ENCODE measurements at regions not wholly inside any gene's neighbourhood (a gene's known extent, or its start where the extent isn't known, plus 50 kb on each side); places are given as distances from the start of the nearest gene placed in this dataset.
"Not testable (repeated sequence)": the region's sequence is repeated elsewhere in the genome, so short reads cannot be mapped to it uniquely, and the experiment has no call there.

- no peak for DNase-seq
These were observed 694.3 kb downstream of the BRINP1 start for GRCh38 chr9:118674942-118675341.

DNA sequence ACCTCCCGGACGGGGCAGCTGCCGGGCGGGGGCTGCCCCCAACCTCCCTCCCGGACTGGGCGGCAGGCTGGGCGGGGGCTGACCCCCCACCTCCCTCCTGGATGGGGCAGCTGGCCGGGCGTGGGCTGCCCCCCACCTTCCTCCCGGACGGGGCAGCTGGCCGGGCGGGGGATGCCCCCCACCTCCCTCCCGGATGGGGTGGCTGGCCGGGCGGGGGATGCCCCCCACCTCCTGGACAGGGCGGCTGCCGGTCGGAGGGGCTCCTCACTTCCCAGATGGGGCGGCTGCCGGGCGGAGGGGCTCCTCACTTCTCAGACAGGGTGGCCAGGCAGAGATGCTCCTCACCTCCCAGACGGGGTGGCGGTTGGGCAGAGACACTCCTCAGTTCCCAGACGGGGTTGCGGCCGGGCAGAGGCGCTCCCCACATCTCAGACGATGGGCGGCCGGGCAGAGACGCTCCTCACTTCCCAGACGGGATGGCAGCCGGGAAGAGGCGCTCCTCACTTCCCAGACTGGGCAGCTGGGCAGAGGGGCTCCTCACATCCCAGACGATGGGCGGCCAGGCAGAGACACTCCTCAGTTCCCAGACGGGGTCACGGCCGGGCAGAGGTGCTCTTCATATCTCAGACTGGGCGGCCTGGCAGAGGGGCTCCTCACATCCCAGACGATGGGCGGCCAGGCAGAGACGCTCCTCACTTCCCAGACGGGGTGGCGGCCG is 691.1 kb downstream of the BRINP1 start:
- not testable (repeated sequence) for DNase-seq

GRCh38 chr9:118686959-118687358 is 682.3 kb downstream of the BRINP1 start:
- DNase-seq = no peak

DNA sequence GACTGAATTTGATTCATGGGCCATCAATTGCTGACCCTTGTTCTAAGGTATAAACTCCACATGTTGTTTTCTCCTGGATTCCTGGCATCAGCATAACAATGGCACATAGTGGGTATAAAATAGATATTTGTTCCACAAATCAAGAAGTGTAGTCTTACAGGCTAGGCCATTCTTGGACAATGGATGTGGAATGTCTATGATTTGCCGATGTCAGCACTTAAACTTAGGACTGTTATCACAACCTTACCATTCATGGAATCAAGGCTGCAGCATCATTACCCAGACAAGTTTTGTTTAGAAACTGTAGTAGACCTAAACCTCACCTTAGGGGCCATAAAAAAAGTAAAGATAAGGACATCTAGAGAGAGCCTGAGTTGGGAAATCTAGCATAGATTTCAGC is 680.0 kb downstream of the BRINP1 start:
- no peak for DNase-seq

DNA sequence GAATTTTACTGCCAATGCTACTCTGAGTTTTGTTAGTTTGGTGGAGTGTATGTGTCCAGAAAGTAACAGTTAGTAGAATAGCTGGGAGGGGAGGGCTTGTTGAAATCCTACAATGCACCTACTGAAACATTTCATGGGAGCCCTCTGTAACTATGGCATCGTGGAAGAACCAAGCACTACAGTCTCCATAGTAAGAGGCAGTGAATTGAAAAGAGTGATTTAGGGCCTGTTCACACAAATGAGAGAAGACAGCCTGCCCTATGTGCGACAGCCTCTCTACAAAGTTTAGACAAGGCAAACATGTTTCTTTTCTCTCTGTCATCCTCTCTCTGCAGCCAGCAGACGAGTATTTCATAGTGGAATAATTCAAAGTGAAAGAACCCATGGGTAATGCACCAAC is 676.6 kb downstream of the BRINP1 start:
- DNase-seq = no peak

DNA sequence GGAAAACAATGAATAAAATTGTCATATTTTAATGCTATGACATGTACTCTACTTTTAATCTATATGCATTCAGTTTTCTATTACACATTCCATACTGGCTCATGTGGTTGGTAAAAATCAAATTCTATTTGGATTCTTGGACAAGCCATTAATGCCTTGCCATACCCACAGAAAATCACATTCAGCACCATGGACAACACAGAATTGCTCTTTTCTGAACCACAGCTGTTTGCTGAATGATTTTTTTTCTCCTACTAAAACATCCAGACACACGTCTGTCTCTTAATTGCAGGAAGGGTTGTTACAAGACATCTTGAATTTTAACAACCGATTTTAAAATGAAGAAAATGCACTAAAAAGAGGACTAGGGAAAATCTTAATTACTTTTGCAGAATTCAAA is 675.6 kb downstream of the BRINP1 start:
- no peak for DNase-seq

DNA sequence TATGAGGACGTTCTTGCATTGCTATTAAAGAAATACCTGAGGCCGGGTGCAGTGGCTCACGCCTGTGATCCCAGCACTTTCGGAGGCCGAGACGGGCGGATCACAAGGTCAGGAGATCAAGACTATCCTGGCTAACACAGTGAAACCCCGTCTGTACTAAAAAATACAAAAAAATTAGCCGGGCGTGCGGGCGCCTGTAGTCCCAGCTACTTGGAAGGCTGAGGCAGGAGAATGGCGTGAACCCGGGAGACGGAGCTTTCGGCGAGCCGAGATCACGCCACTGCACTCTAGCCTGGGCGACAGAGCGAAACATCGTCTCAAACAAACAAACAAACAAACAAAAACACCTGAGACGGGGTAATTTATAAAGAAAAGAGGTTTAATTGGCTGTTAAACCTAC is 674.0 kb downstream of the BRINP1 start:
- not testable (repeated sequence) for DNase-seq

DNA sequence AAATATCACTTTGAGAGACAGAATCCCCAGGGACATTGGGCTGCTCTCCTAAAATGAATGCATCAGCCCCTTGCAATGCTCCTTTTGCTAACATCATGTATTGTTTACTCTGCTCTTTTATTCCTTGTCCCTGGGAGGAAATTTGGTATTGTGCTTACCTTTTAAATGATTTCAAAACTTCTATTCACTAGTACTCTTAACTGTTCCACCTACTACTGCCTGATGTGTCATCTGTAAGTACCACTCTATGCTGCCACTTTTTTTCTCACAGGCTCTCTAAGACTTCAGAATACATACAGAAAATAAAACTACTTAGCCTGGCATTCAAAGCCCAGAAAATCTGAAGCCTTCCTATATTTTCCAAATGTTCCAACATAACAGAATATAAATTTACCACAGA is 667.2 kb downstream of the BRINP1 start:
- no peak for DNase-seq

- no peak for DNase-seq
These were observed 657.4 kb downstream of the BRINP1 start for GRCh38 chr9:118711843-118712242.

DNA sequence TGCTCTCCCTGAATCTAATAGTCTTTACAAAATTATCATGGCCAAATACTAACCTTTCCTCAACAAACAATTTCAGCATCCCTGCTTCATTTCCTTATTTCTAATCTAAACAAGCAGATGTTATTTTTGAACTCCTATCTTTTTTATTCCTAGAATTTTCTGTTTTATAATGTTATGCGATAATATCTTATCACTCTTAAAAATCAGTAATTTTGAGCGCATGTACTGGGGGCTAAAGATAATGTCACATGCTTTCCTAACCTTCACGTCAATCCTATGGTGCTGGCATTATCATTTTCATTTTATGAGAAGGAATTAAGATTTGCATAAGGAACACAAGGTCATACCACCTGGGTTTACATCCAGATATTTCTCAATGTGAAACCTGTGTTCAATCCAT is 648.0 kb downstream of the BRINP1 start:
- no peak for DNase-seq

GRCh38 chr9:118721923-118722322 is 647.3 kb downstream of the BRINP1 start:
- no peak for DNase-seq

DNA sequence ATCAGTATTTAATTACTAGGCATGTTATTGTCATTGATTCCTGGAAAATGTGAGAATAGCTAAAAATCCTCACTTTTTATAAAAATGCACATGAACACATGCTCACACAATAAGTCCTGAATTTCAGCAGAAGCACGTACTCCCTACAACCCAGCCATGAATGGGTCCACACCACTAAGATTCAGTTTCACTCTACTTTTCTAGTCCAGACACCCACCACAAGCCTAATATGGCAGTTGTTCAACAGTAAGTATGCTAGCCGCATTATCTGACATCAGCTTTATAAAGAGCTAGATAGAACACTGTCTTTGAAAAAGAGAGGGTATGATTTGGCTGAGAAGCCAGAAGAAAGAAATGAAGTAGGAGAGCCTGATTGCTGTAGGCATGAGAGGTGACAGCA is 639.3 kb downstream of the BRINP1 start:
- DNase-seq = no peak

GRCh38 chr9:118732998-118733397 is 636.2 kb downstream of the BRINP1 start:
- no peak for DNase-seq

DNA sequence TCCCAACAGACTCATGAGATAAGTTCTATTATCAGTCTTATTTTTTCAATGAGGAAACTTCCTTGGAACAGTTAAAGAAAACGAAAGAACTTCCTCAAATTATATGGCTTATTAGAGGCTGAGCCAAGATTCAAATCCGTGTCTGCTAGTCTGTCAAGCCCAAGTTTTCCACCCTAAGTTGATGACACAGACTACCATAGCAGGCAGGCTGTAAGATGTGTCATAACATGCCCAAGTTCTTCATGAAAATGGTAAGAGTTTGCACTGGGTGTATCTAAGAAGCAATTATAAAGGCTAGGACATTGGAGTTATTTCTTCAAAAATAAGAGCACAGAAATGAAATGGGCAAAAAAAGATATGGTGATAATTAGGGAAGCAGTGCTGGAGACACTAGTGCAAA is 634.5 kb downstream of the BRINP1 start:
- DNase-seq = no peak

GRCh38 chr9:118736406-118736805 is 632.8 kb downstream of the BRINP1 start:
- no peak for DNase-seq

- no peak for DNase-seq
These were observed 618.0 kb downstream of the BRINP1 start for GRCh38 chr9:118751077-118751847.

DNA sequence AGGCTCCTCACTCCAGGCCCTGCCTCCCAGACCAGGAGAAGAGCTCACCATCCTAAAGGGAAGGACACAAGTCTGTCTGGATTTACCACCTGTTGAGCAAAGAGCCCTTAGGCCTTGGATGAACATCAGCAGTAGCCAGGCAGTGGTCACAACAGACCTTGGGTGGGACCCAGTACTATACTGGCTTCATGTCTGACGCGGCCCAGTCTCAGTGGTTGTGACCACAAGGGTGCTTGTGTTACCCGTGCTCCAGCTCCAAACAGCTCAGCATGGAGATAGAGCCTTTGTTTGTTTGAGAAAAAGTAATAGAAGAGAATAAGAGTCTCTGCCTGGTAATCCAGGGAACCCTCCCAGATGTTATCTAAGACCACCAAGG is 617.4 kb downstream of the BRINP1 start:
- DNase-seq = no peak

DNA sequence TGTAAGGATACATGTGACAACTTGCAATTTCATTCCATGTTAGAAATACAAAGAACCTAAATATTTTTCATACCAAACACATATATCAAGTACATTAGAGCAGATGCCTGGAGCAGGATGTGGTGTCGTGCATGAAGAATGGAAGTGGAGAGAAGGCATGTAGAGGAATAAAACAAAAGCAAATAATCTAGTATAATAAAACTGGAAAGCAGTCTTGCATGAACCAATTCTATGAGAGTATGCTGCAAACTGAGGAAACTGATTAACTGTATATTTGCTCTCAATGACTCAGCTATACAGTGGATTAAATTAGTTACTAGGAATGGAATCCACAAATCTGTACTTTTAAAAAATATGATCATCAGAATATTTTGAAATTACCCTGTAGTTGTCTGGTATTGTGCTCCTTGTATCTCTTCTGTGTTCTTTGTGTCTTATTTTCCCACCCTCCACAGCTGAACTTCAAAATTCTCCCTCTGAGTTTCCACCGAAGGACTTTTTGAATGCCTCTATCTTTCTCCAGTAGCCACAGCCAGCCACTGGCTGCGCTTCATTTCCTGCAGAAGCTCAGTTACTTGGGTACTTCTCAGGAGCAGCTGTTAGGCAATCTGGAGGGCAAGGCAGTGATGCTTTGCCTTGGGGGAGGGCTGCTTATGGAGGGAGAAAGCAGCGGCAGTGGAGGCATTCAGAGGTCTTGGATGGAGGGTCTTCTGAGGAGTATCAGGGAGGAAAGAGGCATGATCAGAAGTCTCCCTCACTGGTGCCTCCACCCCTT is 608.0 kb downstream of the BRINP1 start:
- no peak for DNase-seq

GRCh38 chr9:118767571-118767970 is 601.7 kb downstream of the BRINP1 start:
- DNase-seq = no peak

GRCh38 chr9:118782790-118783463 is 586.3 kb downstream of the BRINP1 start:
- DNase-seq = no peak

DNA sequence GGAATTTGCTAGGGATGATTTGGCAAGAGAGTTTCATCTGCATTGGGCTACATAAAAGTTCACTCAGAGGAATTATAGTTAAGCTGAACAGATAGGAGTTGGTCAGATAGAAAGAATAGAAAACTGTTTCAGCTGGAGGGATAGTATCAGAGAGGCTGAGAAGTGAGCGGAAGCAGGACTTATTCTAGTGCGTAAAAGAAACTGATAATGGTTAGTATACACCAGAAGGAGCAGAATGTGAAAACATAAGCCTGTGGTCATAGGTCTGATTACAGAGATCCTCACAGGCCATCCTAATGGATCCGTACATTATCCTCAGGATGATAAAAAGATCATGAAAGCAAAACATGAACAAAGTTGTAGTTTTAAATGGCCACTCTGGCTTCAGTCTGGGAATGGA is 585.2 kb downstream of the BRINP1 start:
- DNase-seq = no peak

GRCh38 chr9:118785456-118785855 is 583.8 kb downstream of the BRINP1 start:
- DNase-seq = no peak

DNA sequence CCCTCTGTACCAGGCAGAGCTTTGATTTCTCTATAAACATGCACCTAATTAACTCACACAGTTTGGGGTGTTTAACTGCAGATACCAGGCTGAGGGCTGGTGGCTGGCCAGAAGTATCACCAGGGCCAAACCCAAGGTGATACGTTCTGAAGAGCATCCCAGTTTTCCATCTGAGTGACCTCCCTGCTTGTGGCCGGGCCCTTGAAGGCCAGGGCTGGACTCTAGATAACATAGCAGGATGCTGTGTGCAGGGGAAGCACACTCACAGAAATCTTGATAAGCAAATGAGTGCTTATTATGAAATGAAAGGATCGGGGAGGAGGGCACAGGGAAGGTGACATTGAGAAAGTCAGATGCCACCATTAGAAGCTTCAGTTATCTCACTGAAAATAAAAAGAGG is 582.4 kb downstream of the BRINP1 start:
- DNase-seq = no peak
